NCI-H1092 treated with DMSO at 0.1 percent for 48 hours (cell line): ENCODE measurements at regions not wholly inside any gene's neighbourhood (a gene's known extent, or its start where the extent isn't known, plus 50 kb on each side); places are given as distances from the start of the nearest gene placed in this dataset.
A peak's percentile ranks its signal among the peaks of the same experiment; 100 is the strongest.
"Not testable (repeated sequence)": the region's sequence is repeated elsewhere in the genome, so short reads cannot be mapped to it uniquely, and the experiment has no call there.

Experiments used
- DNase-seq: peaks from one replicate; lab custom pipeline; 2025; lab: John Stamatoyannopoulos, UW

- DNase-seq = not testable (repeated sequence)
Measured at GRCh38 chr22:26972915-26973314, 315.5 kb downstream of the MIAT start.

- no peak for DNase-seq
Measured at GRCh38 chr22:26974034-26974433, 316.6 kb downstream of the MIAT start.

- no peak for DNase-seq
Measured at GRCh38 chr22:26974914-26975803, 317.8 kb downstream of the MIAT start.

GRCh38 chr22:26975865-26976264 lies 318.5 kb downstream of the MIAT start:
- no peak for DNase-seq

GRCh38 chr22:26977741-26978376 lies 320.5 kb downstream of the MIAT start:
- no peak for DNase-seq

- DNase-seq = no peak
Measured at GRCh38 chr22:26979294-26979693, 321.9 kb downstream of the MIAT start.

- peak; percentile 11 for DNase-seq
Measured at GRCh38 chr22:26981111-26981510, 323.7 kb downstream of the MIAT start.

GRCh38 chr22:26981541-26981940 lies 324.2 kb downstream of the MIAT start:
- DNase-seq = no peak

- DNase-seq = no peak
Measured at GRCh38 chr22:26983311-26983710, 325.9 kb downstream of the MIAT start.

- DNase-seq = no peak
Measured at GRCh38 chr22:26985206-26985605, 327.8 kb downstream of the MIAT start.

- DNase-seq = no peak
Measured at GRCh38 chr22:26985931-26986782, 328.8 kb downstream of the MIAT start.

GRCh38 chr22:26986884-26987283 lies 329.5 kb downstream of the MIAT start:
- DNase-seq = no peak

GRCh38 chr22:26990503-26991189 lies 333.3 kb downstream of the MIAT start:
- no peak for DNase-seq

- DNase-seq = no peak
Measured at GRCh38 chr22:26992556-26992955, 335.2 kb downstream of the MIAT start.

GRCh38 chr22:26993886-26994285 lies 336.5 kb downstream of the MIAT start:
- no peak for DNase-seq

- DNase-seq = no peak
Measured at GRCh38 chr22:26994801-26995200, 337.4 kb downstream of the MIAT start.

GRCh38 chr22:26995235-26995634 lies 337.8 kb downstream of the MIAT start:
- peak; percentile 31 for DNase-seq

GRCh38 chr22:26996154-26996553 lies 338.8 kb downstream of the MIAT start:
- DNase-seq = no peak

GRCh38 chr22:26998129-26998528 lies 340.7 kb downstream of the MIAT start:
- no peak for DNase-seq

GRCh38 chr22:26998716-26999115 lies 341.3 kb downstream of the MIAT start:
- DNase-seq = no peak

GRCh38 chr22:27003297-27003696 lies 345.9 kb downstream of the MIAT start:
- DNase-seq = no peak

GRCh38 chr22:27004434-27004833 lies 347.0 kb downstream of the MIAT start:
- DNase-seq = no peak
